ENCODE measurements at regions not wholly inside any gene's neighbourhood (a gene's known extent, or its start where the extent isn't known, plus 50 kb on each side); places are given as distances from the start of the nearest gene placed in this dataset.

GRCh38 chr3:27914199-27914598, 192.1 kb upstream of the EOMES start:
- Mint-ChIP-seq H3K36me3 (ENCODE audit: insufficient read depth, unreplicated experiment) (no peaks in the 10 kb centered on the region), H3K4me1 (ENCODE audit: insufficient read depth, unreplicated experiment) (no peaks in the 10 kb centered on the region), H3K27me3 (ENCODE audit: insufficient read depth, unreplicated experiment) (no peaks in the 10 kb centered on the region), H3K27ac (ENCODE audit: low read depth, unreplicated experiment) (no peak overlapping the region), H3K4me3 (ENCODE audit: unreplicated experiment) (no peak overlapping the region), H3K9me3 (ENCODE audit: unreplicated experiment) (no peaks in the 10 kb centered on the region)
- ChIA-PET POLR2A (no interaction called here), CTCF (interaction anchor here (0.7 to 1.1 kb wide), 3 partner anchors 13 to 192 kb away, joined by 3 to 4 read pairs (median 3); partner anchors contain the start of gene EOMES)
- peak; percentile 25 for DNase-seq (ENCODE audit: unreplicated experiment)
- BruUV-seq (replicated peaks): no TSS peak
- intact Hi-C loops (cut with micrococcal nuclease): no loop called here
- TF ChIP-seq CTCF (IDR thresholded peaks at IDR 0.05; ENCODE audit: unreplicated experiment): peak; percentile 32

DNA sequence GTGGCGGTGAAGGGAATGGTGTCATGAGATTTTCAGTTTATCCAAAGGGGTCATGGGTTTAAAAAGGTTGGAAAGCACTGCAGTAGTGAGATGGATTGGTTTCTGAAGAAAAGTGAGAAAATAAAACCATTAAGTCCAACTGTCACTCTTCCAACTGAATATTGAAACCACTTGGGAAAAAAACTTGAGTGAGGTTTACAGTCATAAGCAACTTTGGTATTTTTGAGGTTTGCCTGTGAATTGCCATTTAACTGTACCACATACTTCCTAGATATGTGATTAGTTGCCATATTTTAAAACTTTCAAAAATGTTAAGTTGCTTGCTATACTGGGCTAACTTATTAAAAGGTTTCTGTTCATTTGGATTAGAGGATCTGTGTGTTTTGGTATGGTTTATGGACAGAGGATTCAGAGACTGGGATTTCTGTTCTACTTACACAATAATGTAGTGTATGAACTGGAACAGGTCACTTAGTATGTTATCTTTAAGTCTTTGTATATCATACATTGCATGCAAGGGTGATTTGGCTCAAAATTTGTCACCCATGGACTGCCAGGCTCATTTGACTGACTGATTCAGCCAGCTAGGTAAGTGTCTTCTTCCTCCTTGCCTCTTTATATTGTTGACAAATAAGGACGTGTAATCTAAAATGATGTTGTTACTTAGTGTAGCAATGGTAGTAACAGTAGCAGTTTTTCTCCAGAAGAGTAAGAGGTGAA, 201.4 kb upstream of the EOMES start:
- DNase-seq (ENCODE audit: unreplicated experiment): no peak
- H3K27ac Mint-ChIP-seq (ENCODE audit: low read depth, unreplicated experiment): no peak overlapping the region

DNA sequence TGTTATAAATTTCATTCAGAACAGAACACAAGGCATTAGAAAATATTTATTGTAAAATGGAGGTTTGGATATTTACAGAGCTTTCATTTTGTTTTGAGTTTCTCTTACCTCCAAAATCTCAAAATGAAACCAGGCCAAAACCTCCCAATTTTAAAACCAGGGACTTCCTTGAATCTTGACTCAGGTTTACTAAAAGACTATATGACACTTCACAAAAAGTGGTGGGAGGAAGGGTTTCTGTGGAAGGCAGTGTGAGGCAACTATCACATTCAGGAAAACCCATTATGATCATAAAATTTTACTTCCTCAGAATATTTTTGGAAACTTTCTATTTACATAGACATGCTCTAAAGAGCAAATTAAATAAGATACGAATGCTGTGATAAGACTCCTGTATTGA, 205.8 kb upstream of the EOMES start:
- H3K4me1 Mint-ChIP-seq (ENCODE audit: insufficient read depth, unreplicated experiment): no peaks in the 10 kb centered on the region
- no TSS peak for BruUV-seq (replicated peaks)
- no peak overlapping the region for H3K27ac Mint-ChIP-seq (ENCODE audit: low read depth, unreplicated experiment)
- H3K4me3 Mint-ChIP-seq (ENCODE audit: unreplicated experiment): no peak overlapping the region
- H3K9me3 Mint-ChIP-seq (ENCODE audit: unreplicated experiment): no peaks in the 10 kb centered on the region
- CTCF ChIA-PET: interaction anchor here (0.6 to 0.7 kb wide), 2 partner anchors 14 to 687 kb away, joined by 3 read pairs; no protein-coding TSS in a partner anchor
- TF ChIP-seq CTCF (IDR thresholded peaks at IDR 0.05; ENCODE audit: unreplicated experiment): no peak
- intact Hi-C loops (cut with micrococcal nuclease): no loop called here
- DNase-seq (ENCODE audit: unreplicated experiment): no peak
- POLR2A ChIA-PET: interaction anchor here (1.0 kb wide), 1 partner anchor 220 kb away, joined by 3 read pairs; no protein-coding TSS in a partner anchor
- no peaks in the 10 kb centered on the region for H3K36me3 Mint-ChIP-seq (ENCODE audit: insufficient read depth, unreplicated experiment)
- H3K27me3 Mint-ChIP-seq (ENCODE audit: insufficient read depth, unreplicated experiment): no peaks in the 10 kb centered on the region

More for the DNA sequence above, 201.4 kb upstream of the EOMES start:
- no peaks in the 10 kb centered on the region for H3K27me3 Mint-ChIP-seq (ENCODE audit: insufficient read depth, unreplicated experiment)
- intact Hi-C loops (cut with micrococcal nuclease): no loop called here
- no peaks in the 10 kb centered on the region for H3K4me1 Mint-ChIP-seq (ENCODE audit: insufficient read depth, unreplicated experiment)
- no peak for TF ChIP-seq CTCF (IDR thresholded peaks at IDR 0.05; ENCODE audit: unreplicated experiment)
- BruUV-seq (replicated peaks): no TSS peak
- ChIA-PET POLR2A (no interaction called here), CTCF (no interaction called here)
- H3K9me3 Mint-ChIP-seq (ENCODE audit: unreplicated experiment): no peaks in the 10 kb centered on the region
- H3K4me3 Mint-ChIP-seq (ENCODE audit: unreplicated experiment): no peak overlapping the region
- H3K36me3 Mint-ChIP-seq (ENCODE audit: insufficient read depth, unreplicated experiment): no peaks in the 10 kb centered on the region

DNA sequence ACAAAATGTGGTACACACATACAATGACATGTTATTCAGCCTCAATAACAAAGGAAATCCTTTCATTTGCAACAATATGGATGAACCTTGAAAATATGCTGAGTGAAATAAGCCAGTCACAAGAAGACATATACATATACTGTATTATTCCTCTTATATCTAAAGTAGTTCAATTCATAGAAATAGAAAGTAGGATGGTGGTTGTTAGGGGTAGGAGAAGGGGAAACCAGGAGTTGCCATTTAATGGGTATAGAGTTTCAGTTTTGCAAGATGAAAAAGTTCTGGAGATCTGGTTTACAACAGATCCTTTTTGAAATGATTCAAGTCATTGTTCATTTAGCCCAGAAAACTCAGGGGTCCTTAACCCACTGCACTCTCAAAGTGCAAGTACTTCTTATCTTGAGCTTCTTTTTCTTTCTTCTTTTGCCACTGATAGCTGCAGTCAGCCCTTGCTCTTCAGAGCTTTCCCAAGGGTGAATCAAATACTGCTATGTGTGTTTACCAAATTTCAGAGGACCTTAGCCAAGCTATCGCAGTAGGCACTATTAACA, 208.0 kb upstream of the EOMES start:
- Mint-ChIP-seq H3K36me3 (ENCODE audit: insufficient read depth, unreplicated experiment) (no peaks in the 10 kb centered on the region), H3K27me3 (ENCODE audit: insufficient read depth, unreplicated experiment) (no peaks in the 10 kb centered on the region), H3K9me3 (ENCODE audit: unreplicated experiment) (no peaks in the 10 kb centered on the region), H3K4me3 (ENCODE audit: unreplicated experiment) (no peak overlapping the region), H3K4me1 (ENCODE audit: insufficient read depth, unreplicated experiment) (no peaks in the 10 kb centered on the region), H3K27ac (ENCODE audit: low read depth, unreplicated experiment) (no peak overlapping the region)
- TF ChIP-seq CTCF (IDR thresholded peaks at IDR 0.05; ENCODE audit: unreplicated experiment): no peak
- CTCF ChIA-PET: no interaction called here
- BruUV-seq (replicated peaks): no TSS peak
- POLR2A ChIA-PET: no interaction called here
- DNase-seq (ENCODE audit: unreplicated experiment): no peak
- intact Hi-C loops (cut with micrococcal nuclease): no loop called here
